GM18505 (cell line): ENCODE measurements at regions not wholly inside any gene's neighbourhood (a gene's known extent, or its start where the extent isn't known, plus 50 kb on each side); places are given as distances from the start of the nearest gene placed in this dataset.

Source experiments
- ATAC-seq: cut with Tn5 transposase; IDR thresholded peaks from one replicate; pipeline ENCODE4 v1.9.1; 2021; ENCODE audit not compliant: unreplicated experiment
- POLR2A ChIP-seq: IDR thresholded peaks from 4 replicates; pipeline ENCODE4 v1.6.1; 2011; ENCODE audit warnings: borderline replicate concordance; ENCODE audit not compliant: insufficient read depth, insufficient read length; ENCODE audit errors: extremely low read depth

GRCh38 chr15:31261266-31262142, 65.1 kb upstream of the KLF13 start:
- ATAC-seq = no peak
- TF ChIP-seq POLR2A = no peak

- no peak for TF ChIP-seq POLR2A
- no peak for ATAC-seq
These were observed 64.5 kb upstream of the KLF13 start for GRCh38 chr15:31262143-31262530.

GRCh38 chr15:31262901-31263671, 63.5 kb upstream of the KLF13 start:
- ATAC-seq = no peak
- peak; percentile 72 for TF ChIP-seq POLR2A

- ATAC-seq = no peak
- TF ChIP-seq POLR2A = no peak
These were observed 62.7 kb upstream of the KLF13 start for GRCh38 chr15:31263751-31264558.

- TF ChIP-seq POLR2A = no peak
- no peak for ATAC-seq
These were observed 62.0 kb upstream of the KLF13 start for GRCh38 chr15:31264559-31265089.

GRCh38 chr15:31265090-31265870, 61.4 kb upstream of the KLF13 start:
- TF ChIP-seq POLR2A = no peak
- ATAC-seq = no peak

- peak; percentile 49 for ATAC-seq
These were observed 60.5 kb upstream of the KLF13 start for GRCh38 chr15:31265871-31266711.

GRCh38 chr15:31266712-31267111, 59.9 kb upstream of the KLF13 start:
- peak; percentile 14 for ATAC-seq

More at GRCh38 chr15:31265871-31266711, 60.5 kb upstream of the KLF13 start:
- TF ChIP-seq POLR2A = peak; percentile 32

GRCh38 chr15:31267161-31268107, 59.2 kb upstream of the KLF13 start:
- TF ChIP-seq POLR2A = peak; percentile 18
- ATAC-seq = no peak

More at GRCh38 chr15:31266712-31267111, 59.9 kb upstream of the KLF13 start:
- no peak for TF ChIP-seq POLR2A

- no peak for ATAC-seq
- no peak for TF ChIP-seq POLR2A
These were observed 58.5 kb upstream of the KLF13 start for GRCh38 chr15:31268108-31268501.
